ENCODE measurements at regions not wholly inside any gene's neighbourhood (a gene's known extent, or its start where the extent isn't known, plus 50 kb on each side); places are given as distances from the start of the nearest gene placed in this dataset.

GRCh38 chr10:57225920-57226319, 864.9 kb upstream of the ZWINT start:
- intact Hi-C loops (cut with micrococcal nuclease; ENCODE audit: unreplicated experiment): no loop called here
- no peaks in the 10 kb centered on the region for H3K4me1 ChIP-seq (ENCODE audit: control insufficient read depth, insufficient read depth, low read length)
- TF ChIP-seq, protein P1, sequence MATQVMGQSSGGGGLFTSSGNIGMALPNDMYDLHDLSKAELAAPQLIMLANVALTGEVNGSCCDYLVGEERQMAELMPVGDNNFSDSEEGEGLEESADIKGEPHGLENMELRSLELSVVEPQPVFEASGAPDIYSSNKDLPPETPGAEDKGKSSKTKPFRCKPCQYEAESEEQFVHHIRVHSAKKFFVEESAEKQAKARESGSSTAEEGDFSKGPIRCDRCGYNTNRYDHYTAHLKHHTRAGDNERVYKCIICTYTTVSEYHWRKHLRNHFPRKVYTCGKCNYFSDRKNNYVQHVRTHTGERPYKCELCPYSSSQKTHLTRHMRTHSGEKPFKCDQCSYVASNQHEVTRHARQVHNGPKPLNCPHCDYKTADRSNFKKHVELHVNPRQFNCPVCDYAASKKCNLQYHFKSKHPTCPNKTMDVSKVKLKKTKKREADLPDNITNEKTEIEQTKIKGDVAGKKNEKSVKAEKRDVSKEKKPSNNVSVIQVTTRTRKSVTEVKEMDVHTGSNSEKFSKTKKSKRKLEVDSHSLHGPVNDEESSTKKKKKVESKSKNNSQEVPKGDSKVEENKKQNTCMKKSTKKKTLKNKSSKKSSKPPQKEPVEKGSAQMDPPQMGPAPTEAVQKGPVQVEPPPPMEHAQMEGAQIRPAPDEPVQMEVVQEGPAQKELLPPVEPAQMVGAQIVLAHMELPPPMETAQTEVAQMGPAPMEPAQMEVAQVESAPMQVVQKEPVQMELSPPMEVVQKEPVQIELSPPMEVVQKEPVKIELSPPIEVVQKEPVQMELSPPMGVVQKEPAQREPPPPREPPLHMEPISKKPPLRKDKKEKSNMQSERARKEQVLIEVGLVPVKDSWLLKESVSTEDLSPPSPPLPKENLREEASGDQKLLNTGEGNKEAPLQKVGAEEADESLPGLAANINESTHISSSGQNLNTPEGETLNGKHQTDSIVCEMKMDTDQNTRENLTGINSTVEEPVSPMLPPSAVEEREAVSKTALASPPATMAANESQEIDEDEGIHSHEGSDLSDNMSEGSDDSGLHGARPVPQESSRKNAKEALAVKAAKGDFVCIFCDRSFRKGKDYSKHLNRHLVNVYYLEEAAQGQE (IDR thresholded peaks at IDR 0.05; ENCODE audit: insufficient read depth in 1 of 2, low read depth in 2 of 2, low read length in 1 of 2): no peak
- no peak for TF ChIP-seq SIN3A (IDR thresholded peaks at IDR 0.05; ENCODE audit: borderline replicate concordance, insufficient read depth, low read depth, low read length)
- no TSS peak for BruUV-seq (replicated peaks)
- CTCF ChIA-PET: no interaction called here
- H3K4me3 ChIP-seq (ENCODE audit: low read depth in 2 of 2, low read length in 2 of 2): no peak overlapping the region
- 0 out of 2 replicates have a peak, but pooled peaks cover 2% of the 10 kb centered on the region for H3K9me3 ChIP-seq (ENCODE audit: control insufficient read depth, insufficient read depth, low read depth, low read length)
- H3K27ac ChIP-seq (ENCODE audit: low read length): no peak overlapping the region
- in situ Hi-C loops (cut with HindIII; ENCODE audit: low pct_unique_long_range_greater_than_20kb, low sequenced_read_pairs): no loop called here
- POLR2A ChIA-PET: interaction anchor here (0.6 kb wide), 1 partner anchor 1100 kb away, joined by 7 read pairs; no protein-coding TSS in a partner anchor
- ATAC-seq (no peak), DNase-seq (ENCODE audit: low read depth, low spot score) (no peak)
- no peaks in the 10 kb centered on the region for H3K27me3 ChIP-seq (ENCODE audit: control insufficient read depth, insufficient read depth, low read length)
- no peaks in the 10 kb centered on the region for H3K36me3 ChIP-seq (ENCODE audit: control insufficient read depth, insufficient read depth, low read length)

DNA sequence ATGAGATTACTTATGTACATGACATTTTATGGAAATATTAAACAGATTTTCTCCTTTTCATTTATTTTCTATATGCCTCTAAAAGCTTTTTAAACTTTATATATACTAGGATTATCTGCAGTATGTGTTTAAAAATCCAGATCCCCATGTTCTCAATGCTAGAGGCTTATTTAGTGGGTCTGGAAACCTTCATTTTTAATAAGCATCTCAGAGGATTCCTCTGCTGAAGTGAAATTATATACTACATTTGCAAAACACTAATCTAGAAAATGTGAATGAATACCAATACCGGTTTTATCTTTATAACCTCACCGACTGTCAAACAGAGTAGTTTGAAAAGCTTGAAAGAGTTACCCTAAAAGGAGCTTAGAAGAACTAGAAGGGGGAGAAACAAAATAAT, 863.8 kb upstream of the ZWINT start:
- in situ Hi-C loops (cut with HindIII; ENCODE audit: low pct_unique_long_range_greater_than_20kb, low sequenced_read_pairs) (no loop called here), intact Hi-C loops (cut with micrococcal nuclease; ENCODE audit: unreplicated experiment) (no loop called here)
- CTCF ChIA-PET: no interaction called here
- no peak overlapping the region for H3K4me3 ChIP-seq (ENCODE audit: low read depth in 2 of 2, low read length in 2 of 2)
- no peaks in the 10 kb centered on the region for H3K27me3 ChIP-seq (ENCODE audit: control insufficient read depth, insufficient read depth, low read length)
- no peak overlapping the region for H3K27ac ChIP-seq (ENCODE audit: low read length)
- TF ChIP-seq, protein P1 (IDR thresholded peaks at IDR 0.05; ENCODE audit: insufficient read depth in 1 of 2, low read depth in 2 of 2, low read length in 1 of 2): no peak
- TF ChIP-seq CTCF (IDR thresholded peaks at IDR 0.05) (no peak), POLR2AphosphoS5 (IDR thresholded peaks at IDR 0.05; ENCODE audit: low read depth, low read length) (no peak), TCF7L2 (IDR thresholded peaks at IDR 0.05; ENCODE audit: low read depth, low read length) (no peak), SIN3A (IDR thresholded peaks at IDR 0.05; ENCODE audit: borderline replicate concordance, insufficient read depth, low read depth, low read length) (no peak)
- no peaks in the 10 kb centered on the region for H3K4me1 ChIP-seq (ENCODE audit: control insufficient read depth, insufficient read depth, low read length)
- no peaks in the 10 kb centered on the region for H3K36me3 ChIP-seq (ENCODE audit: control insufficient read depth, insufficient read depth, low read length)
- ATAC-seq (no peak), DNase-seq (ENCODE audit: low read depth, low spot score) (no peak)
- H3K9me3 ChIP-seq (ENCODE audit: control insufficient read depth, insufficient read depth, low read depth, low read length): 0 out of 2 replicates have a peak, but pooled peaks cover 2% of the 10 kb centered on the region
- POLR2A ChIA-PET: no interaction called here
- no TSS peak for BruUV-seq (replicated peaks)

All from Panc1 (cell line).